H9 (cell line): ENCODE measurements at regions not wholly inside any gene's neighbourhood (a gene's known extent, or its start where the extent isn't known, plus 50 kb on each side); places are given as distances from the start of the nearest gene placed in this dataset.

Experiments
- DNase-seq: peaks from one replicate; pipeline ENCODE4 v3.0.0-alpha.2; 2017
- H2AFZ ChIP-seq: one replicate; pipeline ENCODE4 v1.6.1; 2013; ENCODE audit warnings: mild to moderate bottlenecking, low read length, control low read depth, moderate library complexity
- H2AK5ac ChIP-seq: 2 replicates; pipeline ENCODE4 v1.6.1; 2013; ENCODE audit warnings: low read length, control low read depth, mixed read lengths; ENCODE audit not compliant: insufficient read length
- H2BK120ac ChIP-seq: one replicate; pipeline ENCODE4 v1.6.1; 2013; ENCODE audit warnings: low read depth, mild to moderate bottlenecking, low read length, control low read depth, inconsistent platforms; ENCODE audit not compliant: poor library complexity, severe bottlenecking
- H2BK12ac ChIP-seq: 2 replicates; pipeline ENCODE4 v1.6.1; 2013; ENCODE audit warnings: low read length, control low read depth, mixed read lengths, low read depth; ENCODE audit not compliant: insufficient read length
- H2BK15ac ChIP-seq: 2 replicates; pipeline ENCODE4 v1.6.1; 2013; ENCODE audit warnings: low read depth, low read length, control low read depth
- H2BK20ac ChIP-seq: one replicate; pipeline ENCODE4 v1.6.1; 2013; ENCODE audit warnings: low read depth, mild to moderate bottlenecking, low read length, control low read depth, inconsistent platforms; ENCODE audit not compliant: poor library complexity, severe bottlenecking
- H2BK5ac ChIP-seq: 2 replicates; pipeline ENCODE4 v1.6.1; 2013; ENCODE audit warnings: low read length, control low read depth, mixed read lengths; ENCODE audit not compliant: insufficient read length
- H3K14ac ChIP-seq: 2 replicates; pipeline ENCODE4 v1.6.1; 2013; ENCODE audit warnings: low read length, control low read depth; ENCODE audit not compliant: insufficient read depth
- H3K18ac ChIP-seq: 2 replicates; pipeline ENCODE4 v1.6.1; 2013; ENCODE audit warnings: low read depth, mild to moderate bottlenecking, mixed read lengths, low read length, control low read depth; ENCODE audit not compliant: insufficient read length
- H3K23ac ChIP-seq: 2 replicates; pipeline ENCODE4 v1.6.1; 2013; ENCODE audit warnings: low read length, control low read depth, mixed read lengths, low read depth; ENCODE audit not compliant: insufficient read length
- H3K23me2 ChIP-seq: 2 replicates; pipeline ENCODE4 v1.6.1; 2013; ENCODE audit warnings: low read depth, mild to moderate bottlenecking, mixed read lengths, low read length, control low read depth; ENCODE audit not compliant: insufficient read length, poor library complexity, severe bottlenecking
- H3K27ac ChIP-seq: 2 replicates; pipeline ENCODE4 v1.5.1; 2013; ENCODE audit warnings: low read length, control low read depth, mixed read lengths, low read depth; ENCODE audit not compliant: insufficient read length
- H3K27me3 ChIP-seq: 2 replicates; pipeline ENCODE4 v1.6.1; 2013; ENCODE audit warnings: low read length, control low read depth, inconsistent platforms; ENCODE audit not compliant: insufficient read depth
- H3K4ac ChIP-seq: 2 replicates; pipeline ENCODE4 v1.6.1; 2013; ENCODE audit warnings: low read depth, mild to moderate bottlenecking, control low read depth, inconsistent platforms, low read length, moderate library complexity
- H3K4me1 ChIP-seq: 2 replicates; pipeline ENCODE4 v1.6.1; 2013; ENCODE audit warnings: low read length, control low read depth, inconsistent platforms; ENCODE audit not compliant: insufficient read depth
- H3K4me2 ChIP-seq: 2 replicates; pipeline ENCODE4 v1.6.1; 2013; ENCODE audit warnings: low read length, control low read depth, mixed read lengths; ENCODE audit not compliant: insufficient read length, insufficient read depth
- H3K56ac ChIP-seq: 2 replicates; pipeline ENCODE4 v1.6.1; 2013; ENCODE audit warnings: low read depth, mild to moderate bottlenecking, mixed read lengths, low read length, control low read depth; ENCODE audit not compliant: insufficient read length
- H3K79me1 ChIP-seq: 2 replicates; pipeline ENCODE4 v1.6.1; 2013; ENCODE audit warnings: low read depth, mild to moderate bottlenecking, moderate library complexity, low read length, control low read depth, inconsistent platforms; ENCODE audit not compliant: insufficient read depth, poor library complexity, severe bottlenecking
- H3K79me2 ChIP-seq: 2 replicates; pipeline ENCODE4 v1.6.1; 2013; ENCODE audit warnings: low read length, control low read depth, inconsistent platforms; ENCODE audit not compliant: insufficient read depth
- H3K9ac ChIP-seq: 2 replicates; pipeline ENCODE4 v1.6.1; 2013; ENCODE audit warnings: low read length, control low read depth, mixed read lengths; ENCODE audit not compliant: insufficient read length; ENCODE audit errors: extremely low read depth
- H3K9me3 ChIP-seq: one replicate; pipeline ENCODE4 v1.6.1; 2013; ENCODE audit warnings: low read depth, low read length, inconsistent platforms; ENCODE audit not compliant: control insufficient read depth
- H3T11ph ChIP-seq: one replicate; pipeline ENCODE4 v1.6.1; 2013; ENCODE audit warnings: mild to moderate bottlenecking, low read length, control low read depth, inconsistent platforms
- H4K20me1 ChIP-seq: one replicate; pipeline ENCODE4 v1.6.1; 2013; ENCODE audit not compliant: control insufficient read depth, insufficient read length, insufficient read depth
- H4K5ac ChIP-seq: 2 replicates; pipeline ENCODE4 v1.6.1; 2013; ENCODE audit warnings: low read depth, mild to moderate bottlenecking, mixed read lengths, low read length, control low read depth; ENCODE audit not compliant: insufficient read length
- H4K8ac ChIP-seq: replicated peaks from 2 replicates; pipeline ENCODE4 v1.6.1; 2013; ENCODE audit warnings: low read length, control low read depth, mixed read lengths, low read depth; ENCODE audit not compliant: insufficient read length
- H4K91ac ChIP-seq: 2 replicates; pipeline ENCODE4 v1.6.1; 2013; ENCODE audit warnings: low read depth, mild to moderate bottlenecking, moderate library complexity, mixed read lengths, low read length, control low read depth; ENCODE audit not compliant: insufficient read length
- H3K27ac Mint-ChIP-seq, 3 experiments: 2 replicates in 2 of 3; 3 replicates in 1 of 3; pipeline ENCODE4 v1.8.0; 2020 to 2021; ENCODE audit warnings: mixed read lengths in 3 of 3, mild to moderate bottlenecking in 1 of 3, moderate library complexity in 1 of 3
- H3K27me3 Mint-ChIP-seq: 2 replicates; pipeline ENCODE4 v1.8.0; 2021; ENCODE audit warnings: low read depth, mild to moderate bottlenecking, moderate library complexity, mixed read lengths
- H3K36me3 Mint-ChIP-seq, 3 experiments: 2 replicates in 2 of 3; 3 replicates in 1 of 3; pipeline ENCODE4 v1.8.0; 2020 to 2021; ENCODE audit warnings: low read depth in 3 of 3, mixed read lengths in 3 of 3; ENCODE audit not compliant: insufficient read depth in 1 of 3
- H3K4me1 Mint-ChIP-seq, 2 experiments: 2 replicates each; pipeline ENCODE4 v1.8.0; 2020; ENCODE audit warnings: mixed read lengths in 2 of 2
- H3K4me3 Mint-ChIP-seq, 2 experiments: 2 replicates in 1 of 2; 3 replicates in 1 of 2; pipeline ENCODE4 v1.8.0; 2020 to 2021; ENCODE audit warnings: mild to moderate bottlenecking in 2 of 2, mixed read lengths in 2 of 2, moderate library complexity in 1 of 2
- H3K9me3 Mint-ChIP-seq, 2 experiments: 2 replicates in 1 of 2; 3 replicates in 1 of 2; pipeline ENCODE4 v1.8.0; 2020; ENCODE audit warnings: mild to moderate bottlenecking in 2 of 2, mixed read lengths in 2 of 2, moderate library complexity in 1 of 2
- WGBS: extraction: QIAGEN DNeasy Blood & Tissue Kit; methylation state at CpG from one replicate; pipeline ENCODE4 v1.1.7; 2013; ENCODE audit warnings: missing lambda C conversion rate, low lambda C conversion rate, mixed read lengths; ENCODE audit not compliant: insufficient read length; ENCODE audit errors: extremely low coverage; 5-methylcytosine and 5-hydroxymethylcytosine counted together
- TF ChIP-seq, protein P1 (sequence below): fragments of 200-600 bp; sonication (generic); conservative IDR thresholded peaks from 3 replicates; pipeline ENCODE4 v1.8.0; 2021; ENCODE audit warnings: antibody characterized with exemption, mild to moderate bottlenecking

DNA sequence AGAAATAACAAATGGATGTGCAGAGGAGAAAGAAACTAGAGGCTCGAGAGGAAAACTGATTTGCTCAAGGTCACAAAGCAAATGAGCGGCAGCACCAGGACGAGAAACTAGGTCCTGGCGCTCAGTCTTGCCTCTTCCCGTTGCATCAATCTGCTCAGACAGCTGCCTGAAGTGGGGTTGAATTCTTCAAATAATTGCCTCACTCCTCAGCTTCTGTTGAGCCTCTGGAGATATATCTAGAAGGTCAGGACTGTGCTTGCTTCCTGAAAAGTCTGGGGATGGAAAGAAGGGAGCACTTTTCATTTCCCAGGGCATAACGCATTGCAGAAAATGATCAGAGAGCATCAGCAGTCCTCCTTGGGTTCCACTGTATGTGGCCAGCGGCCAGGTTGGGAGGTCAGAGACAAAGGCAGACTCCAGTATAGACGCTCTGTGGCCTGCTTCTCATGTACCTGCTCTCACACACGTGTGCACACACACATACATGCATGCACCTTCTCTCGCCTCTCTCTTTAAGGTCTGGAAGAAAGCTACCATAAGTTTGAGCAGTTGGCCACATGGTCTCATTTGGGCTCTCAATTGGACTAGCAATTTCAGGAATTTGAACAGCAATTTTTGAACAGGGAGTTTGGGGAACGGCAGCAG is 83.7 kb upstream of the DUSP5 start:
- no peak overlapping the region for H2AK5ac ChIP-seq
- no peak overlapping the region for H3K4me2 ChIP-seq
- no peak overlapping the region for H2BK12ac ChIP-seq
- no peaks in the 10 kb centered on the region for H3K27me3 ChIP-seq
- no peaks in the 10 kb centered on the region for H3K9me3 Mint-ChIP-seq
- WGBS = no CpG with 5 or more reads among the region's 11 CpGs
- H3K9ac ChIP-seq = no peak overlapping the region
- peaks cover 2% of the 10 kb centered on the region; the same call in 1 of the 2 replicates for H3K4me1 ChIP-seq
- H3K4ac ChIP-seq = no peak overlapping the region
- no peaks in the 10 kb centered on the region for H3K23me2 ChIP-seq
- H2BK20ac ChIP-seq = no peak overlapping the region
- no peak overlapping the region for H3K56ac ChIP-seq
- no peak overlapping the region for H4K5ac ChIP-seq
- no peak overlapping the region for H3K27ac ChIP-seq
- no peaks in the 10 kb centered on the region for H3K9me3 ChIP-seq
- H3K27ac Mint-ChIP-seq = no peak overlapping the region
- DNase-seq = no peak
- no peak overlapping the region for H3T11ph ChIP-seq
- H3K4me1 Mint-ChIP-seq = peaks cover 14 to 21% of the 10 kb centered on the region in 2 experiments
- H4K20me1 ChIP-seq = no peaks in the 10 kb centered on the region
- H4K91ac ChIP-seq = no peak overlapping the region
- H3K14ac ChIP-seq = no peak overlapping the region
- no peaks in the 10 kb centered on the region for H3K79me1 ChIP-seq
- H3K79me2 ChIP-seq = no peaks in the 10 kb centered on the region
- no peaks in the 10 kb centered on the region for H3K36me3 Mint-ChIP-seq
- H3K4me3 Mint-ChIP-seq = no peak overlapping the region; a peak in 1 of 5 replicates
- no peak overlapping the region for H3K23ac ChIP-seq
- H4K8ac ChIP-seq = no peak overlapping the region
- no peaks in the 10 kb centered on the region; the same call in 1 of the 2 replicates for H3K27me3 Mint-ChIP-seq
- no peak overlapping the region for H2AFZ ChIP-seq
- H3K18ac ChIP-seq = no peak overlapping the region
- H2BK5ac ChIP-seq = no peak overlapping the region
- no peak overlapping the region for H2BK120ac ChIP-seq
- no peak overlapping the region for H2BK15ac ChIP-seq
- TF ChIP-seq, protein P1, sequence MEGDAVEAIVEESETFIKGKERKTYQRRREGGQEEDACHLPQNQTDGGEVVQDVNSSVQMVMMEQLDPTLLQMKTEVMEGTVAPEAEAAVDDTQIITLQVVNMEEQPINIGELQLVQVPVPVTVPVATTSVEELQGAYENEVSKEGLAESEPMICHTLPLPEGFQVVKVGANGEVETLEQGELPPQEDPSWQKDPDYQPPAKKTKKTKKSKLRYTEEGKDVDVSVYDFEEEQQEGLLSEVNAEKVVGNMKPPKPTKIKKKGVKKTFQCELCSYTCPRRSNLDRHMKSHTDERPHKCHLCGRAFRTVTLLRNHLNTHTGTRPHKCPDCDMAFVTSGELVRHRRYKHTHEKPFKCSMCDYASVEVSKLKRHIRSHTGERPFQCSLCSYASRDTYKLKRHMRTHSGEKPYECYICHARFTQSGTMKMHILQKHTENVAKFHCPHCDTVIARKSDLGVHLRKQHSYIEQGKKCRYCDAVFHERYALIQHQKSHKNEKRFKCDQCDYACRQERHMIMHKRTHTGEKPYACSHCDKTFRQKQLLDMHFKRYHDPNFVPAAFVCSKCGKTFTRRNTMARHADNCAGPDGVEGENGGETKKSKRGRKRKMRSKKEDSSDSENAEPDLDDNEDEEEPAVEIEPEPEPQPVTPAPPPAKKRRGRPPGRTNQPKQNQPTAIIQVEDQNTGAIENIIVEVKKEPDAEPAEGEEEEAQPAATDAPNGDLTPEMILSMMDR = no peak
